CD4-positive, alpha-beta T cell treated with Interferon gamma for 1 hour (primary cell): ENCODE measurements at regions not wholly inside any gene's neighbourhood (a gene's known extent, or its start where the extent isn't known, plus 50 kb on each side); places are given as distances from the start of the nearest gene placed in this dataset.

Source experiments
- DNase-seq: peaks from one replicate; pipeline ENCODE4 v3.0.0-alpha.2; 2020

- DNase-seq = no peak
These were observed 717.9 kb upstream of the CXADR start for GRCh38 chr21:16794950-16795349.

DNA sequence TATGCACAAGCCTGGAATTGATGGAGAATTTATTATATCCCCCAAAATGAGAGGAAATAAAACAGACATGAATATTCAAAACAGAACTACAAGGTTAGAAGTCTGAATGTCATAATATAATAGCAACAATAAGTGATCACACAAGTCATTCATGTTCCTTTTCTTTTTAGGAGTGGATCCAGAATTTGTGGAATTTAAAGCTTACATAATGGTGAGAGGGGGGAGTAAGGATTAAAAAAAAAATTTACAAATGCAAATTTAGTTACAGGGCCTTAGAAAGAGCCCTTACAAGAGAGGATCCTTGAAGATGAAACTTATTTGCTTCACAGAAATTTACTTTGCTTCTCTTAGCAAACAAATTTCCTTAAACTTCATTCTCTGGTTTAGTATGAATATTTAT is 716.1 kb upstream of the CXADR start:
- no peak for DNase-seq

- no peak for DNase-seq
These were observed 715.3 kb upstream of the CXADR start for GRCh38 chr21:16797540-16797939.

GRCh38 chr21:16797966-16798365 is 714.9 kb upstream of the CXADR start:
- no peak for DNase-seq

DNA sequence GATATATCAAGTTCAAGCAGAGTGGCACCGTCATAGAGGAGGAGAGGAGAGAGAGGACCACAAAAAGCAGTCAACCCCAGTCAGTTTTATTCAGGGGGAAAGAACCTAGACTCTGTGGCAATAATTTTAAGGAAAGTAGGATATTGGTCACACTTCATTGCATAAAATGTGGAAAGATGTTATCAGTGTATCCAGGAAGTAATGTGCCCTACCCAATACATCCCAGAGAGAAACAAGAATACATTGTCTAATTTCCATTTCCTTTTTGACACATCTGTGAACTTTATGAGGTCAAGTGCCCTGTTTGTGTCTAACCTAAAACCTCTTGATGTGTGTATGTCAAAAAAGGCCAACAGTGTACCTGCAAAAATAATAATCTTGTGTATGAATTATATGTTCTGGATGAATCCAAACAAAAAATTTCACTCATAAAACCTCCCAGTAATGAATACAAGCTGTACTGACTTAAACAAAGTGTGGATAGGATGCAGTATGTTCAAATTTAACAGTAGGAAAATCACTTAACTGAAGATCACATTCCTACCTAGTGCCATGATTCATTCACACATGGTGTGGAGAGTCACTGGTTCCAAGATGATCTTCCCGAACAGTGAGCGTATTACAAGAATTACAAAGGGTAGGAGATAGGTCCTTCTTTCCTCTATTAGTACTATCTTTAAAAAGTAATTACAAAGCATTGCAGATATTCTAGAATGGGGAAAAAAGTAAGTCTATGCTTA is 712.1 kb upstream of the CXADR start:
- no peak for DNase-seq

DNA sequence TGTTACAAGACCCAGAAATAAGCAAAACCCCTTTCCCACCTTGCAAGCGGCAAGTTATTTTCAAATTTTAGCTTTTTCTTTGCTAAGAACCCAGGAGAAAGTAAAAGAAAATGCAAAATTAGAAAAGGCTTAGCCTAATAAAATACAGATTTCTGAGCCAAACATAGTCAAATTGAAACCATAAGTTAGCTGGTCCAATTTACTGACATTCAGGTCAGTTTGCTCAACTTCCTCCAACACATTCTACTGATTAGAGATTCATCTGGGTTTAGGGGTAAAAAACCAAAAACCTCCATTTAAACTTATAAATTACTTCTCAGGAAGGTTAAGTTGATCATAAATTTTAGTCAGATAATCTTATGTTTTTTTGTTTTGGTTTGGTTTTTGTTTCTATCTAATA is 701.8 kb upstream of the CXADR start:
- no peak for DNase-seq

DNA sequence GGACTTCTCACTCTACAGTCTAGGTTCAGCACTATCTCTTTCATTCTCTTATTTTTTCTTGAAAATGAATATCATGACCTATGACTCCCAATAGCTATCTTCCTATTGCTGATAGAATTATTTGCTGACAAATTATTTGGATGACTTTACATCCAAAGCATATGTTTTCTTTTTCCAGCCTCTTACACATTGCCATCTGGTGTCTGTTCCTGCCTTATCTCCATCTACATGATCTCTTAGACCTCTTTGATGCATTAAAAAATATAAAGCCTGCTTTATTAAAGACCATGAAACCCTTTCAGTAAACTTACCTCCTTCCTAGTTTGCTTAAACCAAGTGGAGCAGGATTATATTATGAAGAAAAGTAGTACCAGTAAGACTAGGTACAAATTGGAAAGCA is 700.9 kb upstream of the CXADR start:
- DNase-seq = no peak

DNA sequence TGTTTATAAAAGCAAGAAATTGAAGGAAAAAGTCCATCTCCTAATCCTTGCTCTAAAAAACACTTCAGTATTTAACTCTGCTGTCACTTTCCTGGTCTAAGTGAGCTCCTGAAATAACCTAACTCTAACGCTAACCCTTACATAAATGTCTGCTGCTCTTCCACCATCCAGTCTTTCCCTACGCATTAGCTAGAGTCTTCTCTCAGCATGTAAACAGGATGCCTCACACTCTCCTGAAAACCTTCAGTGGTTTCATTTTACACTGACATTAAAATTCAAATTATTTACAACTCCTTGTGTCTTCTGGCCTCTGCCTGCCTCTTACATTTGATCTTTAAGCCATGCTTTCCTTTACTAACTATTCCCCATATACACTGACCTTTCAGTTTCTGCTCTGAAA is 697.6 kb upstream of the CXADR start:
- DNase-seq = no peak

DNA sequence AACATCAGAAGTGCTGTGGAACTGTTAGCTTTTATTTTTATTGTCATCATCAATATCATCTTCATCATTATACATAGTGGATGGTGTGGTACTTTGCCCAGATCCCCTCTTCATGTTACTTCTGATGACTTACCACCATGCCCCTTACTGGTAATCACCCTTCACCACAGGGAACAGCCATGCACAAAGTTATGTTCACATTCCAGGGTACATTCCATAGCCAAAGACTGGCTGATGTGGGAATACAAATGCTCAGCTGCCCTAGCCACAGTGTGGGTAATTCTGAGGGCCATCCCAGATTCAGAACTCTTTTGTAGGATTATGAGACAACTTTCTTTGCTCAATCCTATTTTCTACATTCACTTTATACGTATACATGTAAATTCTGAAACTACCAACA is 691.3 kb upstream of the CXADR start:
- no peak for DNase-seq

DNA sequence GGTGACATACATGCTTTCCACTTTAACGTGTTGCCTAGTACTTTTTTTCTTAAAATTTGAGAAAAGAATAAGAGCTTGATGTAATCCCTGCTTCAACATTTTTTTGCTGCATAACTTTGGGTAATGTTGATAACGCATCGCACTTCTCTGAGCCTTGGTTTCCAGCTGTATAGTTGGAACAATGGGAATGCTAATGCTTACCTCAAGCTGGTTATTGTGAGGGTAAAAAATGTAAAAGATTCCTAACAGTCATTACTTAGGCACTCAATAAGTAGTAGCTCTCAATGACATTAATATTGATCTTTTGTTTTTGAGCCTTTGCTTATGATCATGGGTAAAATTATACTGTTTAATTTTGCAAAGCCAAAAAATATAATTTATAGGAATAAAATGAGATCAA is 683.3 kb upstream of the CXADR start:
- DNase-seq = no peak

- no peak for DNase-seq
These were observed 680.1 kb upstream of the CXADR start for GRCh38 chr21:16832791-16833190.

DNA sequence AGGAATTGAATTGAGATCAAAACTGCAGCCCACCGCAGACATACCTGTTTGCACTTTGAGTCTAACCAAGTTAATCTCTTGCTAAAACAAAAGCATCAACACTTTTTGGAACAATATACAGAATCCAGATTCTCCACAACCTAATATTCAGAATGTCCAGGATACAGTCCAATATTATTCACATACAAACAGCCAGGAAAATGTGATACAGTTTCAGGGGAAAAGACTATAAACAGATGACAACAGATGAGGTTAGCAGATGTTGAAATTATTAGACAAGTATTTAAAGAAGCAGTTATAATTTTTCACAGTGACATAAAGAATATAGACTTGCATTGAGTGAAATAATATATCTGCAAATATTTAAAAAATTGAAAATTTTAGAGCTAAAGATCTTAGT is 678.1 kb upstream of the CXADR start:
- no peak for DNase-seq

GRCh38 chr21:16837321-16837720 is 675.5 kb upstream of the CXADR start:
- DNase-seq = no peak

GRCh38 chr21:16837721-16838120 is 675.1 kb upstream of the CXADR start:
- no peak for DNase-seq

DNA sequence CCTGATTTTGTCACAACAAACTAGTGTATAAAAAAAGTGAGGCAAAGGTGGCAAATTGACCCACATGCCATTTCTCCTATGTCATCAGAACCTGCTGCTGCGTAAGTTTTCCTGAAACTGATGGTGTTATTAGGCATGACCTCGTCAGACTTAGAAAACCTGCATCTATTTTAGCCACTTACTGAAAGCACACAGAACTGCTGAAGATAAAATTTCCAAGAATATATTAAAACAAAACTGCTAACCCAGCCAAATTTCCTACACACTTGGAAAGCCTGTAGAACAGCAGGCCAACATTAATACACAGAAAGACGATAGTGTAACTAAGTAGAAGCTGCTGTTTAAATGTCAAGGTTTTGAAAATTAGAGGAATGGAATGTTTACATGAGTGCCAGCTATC is 674.5 kb upstream of the CXADR start:
- DNase-seq = no peak

- DNase-seq = no peak
These were observed 672.3 kb upstream of the CXADR start for GRCh38 chr21:16840538-16840937.

GRCh38 chr21:16841975-16842695 is 670.7 kb upstream of the CXADR start:
- no peak for DNase-seq

- no peak for DNase-seq
These were observed 670.2 kb upstream of the CXADR start for GRCh38 chr21:16842696-16843035.

DNA sequence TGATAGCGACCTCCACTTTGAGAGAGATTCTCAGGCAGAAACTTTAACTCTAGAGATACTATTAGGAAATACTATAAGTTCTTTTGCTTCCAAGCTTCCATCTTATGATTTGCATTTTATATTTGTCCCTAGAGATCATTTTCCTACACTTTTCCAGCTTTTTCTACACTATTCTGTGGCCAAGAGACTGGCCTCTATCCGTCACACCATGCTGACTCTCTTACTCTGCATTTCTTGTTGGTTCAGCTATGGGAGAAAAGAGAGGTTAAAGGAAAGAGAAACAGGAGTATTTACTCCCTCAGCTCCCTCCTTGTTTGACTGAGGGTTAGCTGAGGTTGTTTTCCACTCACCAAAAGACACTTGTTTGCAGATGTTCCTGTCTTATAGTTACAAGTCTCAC is 665.6 kb upstream of the CXADR start:
- DNase-seq = no peak

DNA sequence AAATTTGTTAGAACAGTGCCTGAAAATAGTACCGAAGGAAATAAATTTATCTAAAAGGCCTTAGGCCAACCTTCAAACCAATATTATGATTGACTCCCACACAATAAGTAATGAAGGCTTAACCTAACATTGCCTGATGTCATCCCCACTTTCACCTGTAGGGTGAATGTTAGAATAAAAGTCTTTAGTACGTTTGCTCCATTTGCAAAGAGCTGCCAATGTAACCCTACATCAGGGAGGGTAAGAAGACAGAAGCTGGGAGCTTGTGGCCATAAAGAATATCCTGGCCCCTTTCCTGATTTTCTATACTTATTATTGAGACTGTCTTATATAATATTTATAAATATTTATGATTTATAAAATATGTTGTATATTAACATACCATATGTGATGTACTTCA is 661.8 kb upstream of the CXADR start:
- DNase-seq = no peak

- DNase-seq = no peak
These were observed 657.6 kb upstream of the CXADR start for GRCh38 chr21:16855164-16855667.

DNA sequence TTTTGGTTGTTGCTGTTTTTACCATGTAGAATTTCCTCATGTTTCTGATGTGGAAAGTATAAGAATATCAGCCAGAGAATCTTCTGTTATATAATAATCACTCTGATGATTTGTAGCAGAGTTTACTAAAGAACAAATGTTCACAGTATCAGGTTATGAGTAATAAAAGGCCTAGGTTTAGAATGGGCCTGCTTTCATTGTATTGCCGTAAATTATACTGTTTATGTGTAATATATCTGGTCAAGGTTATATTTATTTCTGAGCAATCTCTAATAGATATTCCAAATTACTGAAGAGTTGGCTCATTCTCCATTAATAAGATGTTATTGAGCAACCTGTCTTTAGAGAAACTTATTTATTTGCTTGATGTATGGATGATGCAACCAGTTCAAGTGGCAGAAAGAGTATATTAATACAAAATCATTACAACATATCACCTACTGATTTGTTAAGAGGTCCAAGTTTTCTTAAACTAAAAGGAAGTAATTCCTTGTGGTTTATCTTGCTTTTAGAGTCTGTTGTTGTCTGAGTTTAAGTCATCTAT is 649.4 kb upstream of the CXADR start:
- DNase-seq = no peak

- no peak for DNase-seq
These were observed 648.9 kb upstream of the CXADR start for GRCh38 chr21:16863908-16864307.

- no peak for DNase-seq
These were observed 647.2 kb upstream of the CXADR start for GRCh38 chr21:16865632-16866031.
